GM21447 (cell line): ENCODE measurements at regions not wholly inside any gene's neighbourhood (a gene's known extent, or its start where the extent isn't known, plus 50 kb on each side); places are given as distances from the start of the nearest gene placed in this dataset.
A peak's percentile ranks its signal among the peaks of the same experiment; 100 is the strongest.

Experiments
- ATAC-seq: cut with Tn5 transposase; IDR thresholded peaks from one replicate; pipeline ENCODE4 v1.9.1; 2021; ENCODE audit not compliant: unreplicated experiment

DNA sequence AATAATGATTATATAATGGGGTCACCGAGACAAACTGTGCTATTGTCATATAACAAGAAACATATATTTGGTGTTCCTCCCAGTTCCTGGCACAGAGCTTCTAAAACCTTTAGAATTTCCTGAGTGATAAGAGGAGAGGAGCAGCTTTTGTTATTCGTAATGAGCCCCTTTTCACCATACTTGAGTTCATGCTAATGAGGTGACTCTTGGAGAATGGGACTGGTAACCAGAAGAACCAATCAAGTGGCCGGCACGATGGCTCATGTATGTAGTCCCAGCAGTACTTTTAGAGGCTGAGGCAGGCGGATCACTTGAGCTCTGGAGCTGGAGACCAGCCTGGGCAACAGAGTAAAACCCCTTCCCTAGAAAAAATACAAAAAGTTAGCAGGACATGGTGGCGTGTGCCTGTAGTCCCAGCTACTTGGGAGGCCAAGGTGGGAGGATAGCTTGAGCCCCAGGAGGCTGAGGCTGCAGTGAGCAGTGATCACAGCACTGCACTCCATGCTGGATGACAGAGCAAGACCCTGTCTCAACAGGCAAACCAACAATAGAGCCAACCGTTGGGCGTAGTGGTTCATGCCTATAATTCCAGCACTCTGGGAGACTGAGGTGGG, 62.7 kb upstream of the FTH1 start:
- ATAC-seq, result no peak

DNA sequence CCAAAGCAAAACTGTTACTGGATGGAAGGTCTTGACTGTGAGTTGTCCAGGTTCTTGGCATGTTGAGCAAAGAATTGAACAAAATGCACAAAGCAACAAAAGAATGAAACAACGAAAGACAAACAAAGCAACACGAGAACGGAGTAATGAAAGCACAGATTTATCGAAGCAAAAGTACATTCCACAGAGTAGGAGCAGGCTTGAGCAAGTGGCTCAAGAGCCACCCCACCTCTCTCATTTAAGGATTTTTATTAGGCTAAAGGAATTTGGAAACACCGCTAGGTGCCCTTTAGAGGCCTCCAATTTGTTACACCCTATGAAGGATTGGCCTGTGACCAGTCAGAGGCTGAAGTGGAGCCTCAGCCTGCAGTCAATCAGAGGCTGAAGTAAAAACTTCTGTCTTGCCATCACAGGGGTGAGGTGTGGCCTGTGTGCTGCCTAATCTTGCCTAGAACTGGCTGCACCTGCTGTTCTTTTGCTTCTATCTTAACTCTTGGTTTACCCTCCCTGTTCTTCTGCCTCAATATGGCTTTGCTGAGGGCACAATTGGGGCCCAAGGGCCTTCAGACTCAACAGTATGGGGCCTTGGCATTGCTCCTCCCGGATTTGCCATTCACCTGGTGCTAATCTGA, 59.4 kb upstream of the FTH1 start:
- no peak for ATAC-seq

DNA sequence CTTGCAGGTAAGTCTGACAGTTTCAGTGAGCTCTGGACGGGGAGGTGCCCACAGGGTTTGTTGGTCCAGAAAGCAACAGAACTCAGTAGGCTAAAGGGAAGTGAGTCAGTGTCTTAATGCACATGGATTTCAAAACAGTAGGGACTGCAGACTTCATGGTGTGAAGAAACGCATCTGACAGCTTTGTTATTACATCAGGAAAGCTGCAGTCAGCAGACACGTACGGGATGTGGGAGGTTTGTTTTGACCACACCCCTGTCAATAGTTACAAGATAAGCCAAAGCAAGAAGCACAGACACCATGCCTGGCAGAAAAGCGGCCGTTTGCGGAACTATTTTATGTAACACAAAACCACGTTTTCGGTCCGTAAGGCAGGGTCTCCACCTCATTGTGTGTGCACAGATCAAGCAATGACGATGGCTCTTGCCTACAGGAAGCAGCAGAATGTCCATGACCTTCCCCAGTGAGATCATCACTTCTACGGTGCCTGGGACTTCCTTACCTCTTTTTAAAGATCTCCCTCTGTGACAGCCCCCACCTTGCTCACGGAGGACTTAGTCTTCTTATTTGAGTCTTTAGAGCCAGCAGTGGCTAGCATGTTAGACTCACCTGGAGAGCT, 58.2 kb upstream of the FTH1 start:
- peak; percentile 85 for ATAC-seq

DNA sequence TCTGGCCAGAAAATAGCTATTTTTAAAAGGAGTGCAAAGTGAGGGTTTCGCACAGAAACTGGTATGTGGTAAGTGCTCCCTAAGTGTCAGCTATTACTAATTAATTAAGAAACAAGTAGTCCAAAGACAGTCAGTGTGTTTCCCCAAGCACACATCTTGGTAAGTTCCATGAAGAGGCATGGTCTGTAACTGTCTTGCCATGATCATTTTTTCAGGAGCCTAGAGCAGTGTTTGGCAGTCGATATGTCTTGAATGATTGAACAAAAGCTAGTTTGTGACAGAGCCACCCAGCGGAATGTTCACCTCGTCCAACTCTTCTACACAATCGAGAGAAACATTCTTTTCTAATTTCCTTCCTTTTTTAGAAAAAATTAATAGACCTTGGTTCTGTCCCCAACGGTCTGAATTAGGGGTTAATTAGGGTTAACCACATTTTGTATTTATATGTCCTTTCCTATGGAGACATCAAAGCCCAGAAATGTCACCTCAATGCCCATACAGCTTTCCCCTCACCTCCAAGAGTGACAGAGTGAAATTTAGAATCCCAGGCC, 57.6 kb upstream of the FTH1 start:
- peak; percentile 7 for ATAC-seq

DNA sequence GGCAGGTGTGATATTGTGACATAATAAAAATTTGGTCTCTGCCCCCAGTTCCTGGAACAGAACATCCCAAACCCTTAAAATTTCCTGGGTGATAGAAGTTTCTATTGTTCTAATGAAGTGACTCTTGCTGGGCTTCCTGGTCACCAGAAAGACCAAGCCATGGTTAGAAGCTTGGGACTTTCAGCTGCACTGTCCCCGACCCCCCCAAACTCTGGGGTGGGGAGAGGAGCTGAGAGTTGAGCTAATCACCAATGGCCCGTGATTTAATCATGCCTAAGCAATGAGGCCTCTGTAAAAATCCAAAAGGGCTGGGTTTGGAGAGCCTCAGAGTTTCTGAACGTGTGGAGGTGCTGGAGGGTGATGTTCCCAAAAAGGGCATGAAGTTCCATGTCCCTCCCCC, 54.8 kb upstream of the FTH1 start:
- no peak for ATAC-seq

DNA sequence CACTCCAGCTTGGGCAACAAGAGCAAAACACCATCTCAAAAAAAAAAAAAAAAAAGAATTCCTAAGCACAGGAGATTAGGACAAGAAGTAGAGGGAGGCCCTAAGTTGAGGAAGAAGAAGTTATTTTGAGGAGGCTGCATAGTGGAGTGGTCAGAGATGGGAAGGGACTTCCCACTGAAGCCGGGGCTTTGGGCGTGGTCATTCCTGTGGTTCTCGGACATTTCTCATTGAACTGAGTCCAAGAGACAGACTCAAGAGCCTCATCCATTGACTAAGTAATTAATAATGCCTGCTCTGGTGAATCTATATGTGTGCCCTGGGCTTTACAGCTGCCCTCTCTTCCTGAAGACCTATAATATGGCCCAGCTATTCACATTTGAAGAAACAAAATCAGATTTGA, 53.2 kb upstream of the FTH1 start:
- ATAC-seq, result no peak

DNA sequence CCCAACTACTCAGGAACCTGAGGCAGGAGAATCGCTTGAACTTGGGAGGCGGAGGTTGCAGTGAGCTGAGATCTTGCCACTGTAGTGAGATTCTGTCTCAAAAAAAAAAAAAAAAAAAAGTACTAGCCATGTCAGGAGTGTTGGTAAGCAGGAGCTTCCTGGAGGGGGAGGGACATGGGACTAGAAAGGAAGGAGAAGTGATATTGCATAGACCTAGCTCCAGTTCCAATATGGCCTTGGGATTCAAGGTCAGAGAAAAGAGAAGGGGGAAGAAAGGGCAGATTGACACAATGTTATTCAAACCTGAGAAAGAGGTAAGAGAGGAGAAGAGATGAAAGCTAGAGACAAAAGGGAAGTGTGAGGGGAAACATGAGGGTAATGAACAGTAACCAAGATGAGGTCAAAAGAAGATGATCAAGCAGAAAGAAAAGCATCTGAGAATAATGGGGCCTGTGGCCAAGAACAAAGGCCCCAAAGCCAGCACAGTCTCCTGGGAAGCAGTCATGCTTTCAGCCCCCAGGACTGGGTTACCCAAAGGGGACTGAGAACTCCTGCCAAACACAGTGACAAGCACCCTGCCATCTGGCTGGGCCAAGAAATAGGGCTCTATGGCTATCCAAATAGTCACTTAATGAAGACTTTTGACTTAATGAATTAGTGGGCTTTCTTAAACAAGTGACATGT, 51.7 kb upstream of the FTH1 start:
- ATAC-seq, result no peak

DNA sequence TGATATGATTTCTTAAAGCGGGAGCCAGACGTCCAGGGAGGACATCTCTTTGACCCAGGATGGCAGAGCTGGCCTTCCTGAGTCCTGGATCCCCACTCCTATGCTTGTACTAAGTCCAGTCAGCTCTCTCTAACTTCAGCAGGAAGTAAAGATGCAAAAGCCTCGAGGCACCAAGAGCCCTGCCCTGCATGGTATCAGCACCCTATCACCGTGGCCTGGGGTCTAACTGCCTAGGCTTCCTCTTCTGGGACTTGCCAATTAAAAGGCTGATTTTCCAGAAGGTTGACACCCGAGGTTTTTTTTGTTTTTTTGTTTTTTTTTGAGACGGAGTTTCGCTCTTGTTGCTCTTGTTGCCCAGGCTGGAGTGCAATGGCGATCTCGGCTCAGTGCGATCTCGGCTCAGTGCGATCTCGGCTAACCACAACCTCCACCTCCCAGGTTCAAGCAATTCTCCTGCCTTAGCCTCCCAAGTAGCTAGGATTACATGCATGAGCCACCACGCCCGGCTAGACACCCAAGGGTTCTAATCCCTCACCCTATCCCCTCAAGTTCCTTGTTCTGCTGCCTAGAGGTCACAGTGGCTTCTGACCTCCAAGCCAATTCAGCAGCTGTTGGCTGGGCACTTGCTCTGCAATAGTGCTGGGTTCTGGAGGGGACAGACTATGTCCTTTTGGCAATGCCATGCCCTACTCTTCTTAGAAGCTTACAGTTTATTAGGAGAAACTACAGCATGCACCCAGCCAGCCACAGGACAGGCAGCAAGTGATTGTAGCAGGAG, 50.6 kb upstream of the FTH1 start:
- ATAC-seq, result no peak
